CD4-positive, alpha-beta memory T cell (primary cell): ENCODE measurements at regions not wholly inside any gene's neighbourhood (a gene's known extent, or its start where the extent isn't known, plus 50 kb on each side); places are given as distances from the start of the nearest gene placed in this dataset.

Experiments used
- CTCF ChIA-PET: fragments of 350-600 bp; sonication (Branson Sonifier 250); formaldehyde crosslinking; loops from one replicate; lab custom pipeline; 2021; ENCODE audit warnings: inconsistent platforms; ENCODE audit not compliant: partially characterized antibody; lab: Charles Lee
- POLR2A ChIA-PET: fragments of 350-600 bp; sonication (Branson Sonifier 250); formaldehyde crosslinking; loops from one replicate; lab custom pipeline; 2021; ENCODE audit not compliant: partially characterized antibody; lab: Charles Lee
- DNase-seq, 5 donors: peaks; one replicate each; pipeline versions ENCODE4 v3.0.0 to v3.0.0-alpha.2; 2020 to 2022; ENCODE audit warnings: mixed read lengths in 1 of 5
- H3K27ac ChIP-seq: one replicate; pipeline ENCODE4 v1.7.0; 2013; ENCODE audit warnings: low read depth, low read length
- H3K27me3 ChIP-seq: 2 replicates; pipeline ENCODE4 v1.7.0; 2013; ENCODE audit warnings: mild to moderate bottlenecking, low read length, moderate library complexity; ENCODE audit not compliant: insufficient read depth
- H3K36me3 ChIP-seq: 2 replicates; pipeline ENCODE4 v1.7.0; 2013; ENCODE audit warnings: mild to moderate bottlenecking, low read length, moderate library complexity; ENCODE audit not compliant: insufficient read depth
- H3K4me1 ChIP-seq: 2 replicates; pipeline ENCODE4 v1.7.0; 2013; ENCODE audit warnings: mild to moderate bottlenecking, low read length, moderate library complexity; ENCODE audit not compliant: insufficient read depth
- H3K4me3 ChIP-seq, 2 donors: one replicate each; pipeline ENCODE4 v1.7.0; 2013; ENCODE audit warnings: low read length in 2 of 2, mild to moderate bottlenecking in 1 of 2
- H3K9me3 ChIP-seq, 2 donors: one replicate each; pipeline ENCODE4 v1.7.0; 2013; ENCODE audit warnings: low read length in 2 of 2, control low read depth in 1 of 2; ENCODE audit not compliant: control insufficient read depth in 1 of 2
- H3K27ac Mint-ChIP-seq, 7 donors: one replicate each; pipeline ENCODE4 v1.8.0; 2020 to 2021; ENCODE audit warnings: mixed read lengths in 7 of 7, mild to moderate bottlenecking in 6 of 7, inconsistent platforms in 3 of 7, moderate library complexity in 3 of 7
- H3K27me3 Mint-ChIP-seq, 2 donors: one replicate each; pipeline ENCODE4 v1.8.0; 2020 to 2021; ENCODE audit warnings: mixed read lengths in 2 of 2
- H3K36me3 Mint-ChIP-seq, 2 donors: one replicate each; pipeline ENCODE4 v1.8.0; 2020 to 2021; ENCODE audit warnings: mixed read lengths in 2 of 2, inconsistent platforms in 1 of 2, mild to moderate bottlenecking in 1 of 2
- H3K4me1 Mint-ChIP-seq, 4 donors: one replicate each; pipeline ENCODE4 v1.8.0; 2020 to 2021; ENCODE audit warnings: mixed read lengths in 4 of 4, mild to moderate bottlenecking in 1 of 4
- H3K4me3 Mint-ChIP-seq, 8 donors: one replicate each; pipeline ENCODE4 v1.8.0; 2020 to 2021; ENCODE audit warnings: mixed read lengths in 8 of 8, mild to moderate bottlenecking in 7 of 8, moderate library complexity in 6 of 8, inconsistent platforms in 3 of 8
- H3K9me3 Mint-ChIP-seq, 8 donors: one replicate each; pipeline ENCODE4 v1.8.0; 2020 to 2021; ENCODE audit warnings: mixed read lengths in 8 of 8, mild to moderate bottlenecking in 5 of 8, inconsistent platforms in 3 of 8, moderate library complexity in 1 of 8
- intact Hi-C: fragments of 100-400 bp; cut with micrococcal nuclease; formaldehyde crosslinking; loops from one replicate; pipeline ENCODE4 v1.15.1; 2023

DNA sequence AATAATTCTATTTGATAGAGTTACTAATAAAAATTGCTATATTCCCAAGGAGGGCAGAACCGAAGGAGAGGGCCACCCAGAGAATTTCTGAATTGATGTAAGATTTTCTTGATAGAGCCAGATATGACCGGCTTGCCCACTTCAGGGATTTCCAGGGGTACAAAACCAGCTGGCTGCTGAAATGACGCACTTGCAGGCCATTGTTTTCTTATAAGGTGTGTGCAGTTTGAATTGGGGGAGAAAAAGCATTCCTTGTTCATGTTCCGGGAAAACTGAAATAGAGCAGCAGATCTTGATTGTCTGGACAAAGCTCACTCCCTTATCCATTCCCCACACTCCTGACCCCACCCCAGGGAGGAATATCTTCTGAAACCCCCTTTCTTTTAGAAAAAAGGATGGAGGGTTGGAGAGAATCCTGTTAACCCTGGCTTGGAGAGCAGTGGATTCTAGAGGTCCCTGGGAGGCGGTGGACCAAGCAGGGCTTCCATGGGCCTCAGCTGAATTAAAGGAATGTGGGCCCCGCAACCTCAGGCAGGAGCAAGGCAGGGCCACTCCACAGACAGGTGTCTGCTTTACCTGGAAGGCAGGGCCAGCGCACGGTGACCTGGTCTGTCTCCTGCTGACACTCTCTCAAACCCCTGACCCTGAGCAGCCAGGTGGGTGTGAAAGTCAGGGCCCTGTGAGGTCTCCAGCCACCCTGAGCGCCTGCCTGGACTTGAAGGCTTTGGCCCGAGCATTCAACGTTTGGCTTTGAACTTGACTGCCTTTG, 96.4 kb downstream of the TMEM170B start:
- H3K27me3 Mint-ChIP-seq: peaks cover 3 to 8% of the 10 kb centered on the region in 2 donors
- no peaks in the 10 kb centered on the region for H3K9me3 Mint-ChIP-seq
- Histone ChIP-seq H3K27ac (no peak overlapping the region), H3K27me3 (no peaks in the 10 kb centered on the region), H3K9me3 (no peaks in the 10 kb centered on the region), H3K36me3 (no peaks in the 10 kb centered on the region), H3K4me3 (no peak overlapping the region), H3K4me1 (no peaks in the 10 kb centered on the region)
- POLR2A ChIA-PET: no interaction called here
- CTCF ChIA-PET: no interaction called here
- H3K27ac Mint-ChIP-seq: no peak overlapping the region
- intact Hi-C loops: no loop called here
- no peak overlapping the region for H3K4me3 Mint-ChIP-seq
- H3K36me3 Mint-ChIP-seq: no peaks in the 10 kb centered on the region
- no peak for DNase-seq
- H3K4me1 Mint-ChIP-seq: no peaks in the 10 kb centered on the region

DNA sequence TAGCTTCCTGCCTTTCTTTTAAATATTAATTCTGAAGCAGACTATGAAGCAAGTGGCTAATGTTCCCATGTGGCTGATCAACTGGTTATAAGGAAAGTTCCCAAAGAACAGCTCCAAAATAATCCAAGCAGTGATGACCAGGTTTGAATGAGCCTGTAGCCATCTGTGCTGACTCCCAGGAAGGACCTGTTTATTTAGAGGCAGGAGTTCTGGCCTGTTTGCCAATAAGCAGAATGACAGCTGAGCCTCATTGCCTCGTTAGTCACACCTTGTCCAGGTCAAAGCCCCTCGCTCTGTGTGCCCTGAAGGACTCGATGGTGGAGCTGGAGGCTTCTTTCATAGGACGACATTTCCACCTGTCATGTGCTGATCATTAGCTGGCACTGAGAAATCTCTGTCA, 97.4 kb downstream of the TMEM170B start:
- Histone ChIP-seq H3K36me3 (no peaks in the 10 kb centered on the region), H3K4me3 (no peak overlapping the region), H3K9me3 (no peaks in the 10 kb centered on the region), H3K4me1 (no peaks in the 10 kb centered on the region), H3K27me3 (no peaks in the 10 kb centered on the region), H3K27ac (no peak overlapping the region)
- Mint-ChIP-seq H3K27ac (no peak overlapping the region), H3K4me3 (no peak overlapping the region), H3K36me3 (no peaks in the 10 kb centered on the region), H3K9me3 (no peaks in the 10 kb centered on the region), H3K4me1 (no peaks in the 10 kb centered on the region), H3K27me3 (peaks cover 2 to 6% of the 10 kb centered on the region in 2 donors)
- intact Hi-C loops: no loop called here
- ChIA-PET CTCF (interaction anchor here (0.7 to 0.9 kb wide), 3 partner anchors 12 to 26 kb away, joined by 3 to 4 read pairs (median 3); no protein-coding TSS in a partner anchor), POLR2A (no interaction called here)
- DNase-seq: no peak

DNA sequence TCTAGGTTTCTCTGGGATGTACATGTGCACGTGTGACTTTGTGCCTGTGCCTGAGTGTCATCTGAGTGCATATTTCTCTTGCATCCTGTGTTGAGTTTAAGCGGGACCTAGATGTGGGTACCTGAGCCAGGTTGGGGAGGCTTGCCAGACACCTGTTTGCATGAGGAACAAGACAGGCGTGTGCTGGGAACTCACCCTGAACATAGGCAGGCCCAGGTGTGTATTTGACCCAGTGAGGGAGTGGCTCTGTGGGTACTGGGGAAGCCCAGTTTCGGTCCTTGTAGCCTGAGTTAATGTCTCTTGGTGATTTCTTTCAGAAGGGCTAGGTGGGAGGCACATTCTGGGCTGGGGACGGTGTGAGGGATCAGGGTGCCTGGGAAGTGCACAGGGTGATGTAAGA, 98.6 kb downstream of the TMEM170B start:
- Histone ChIP-seq H3K27ac (no peak overlapping the region), H3K4me3 (no peak overlapping the region), H3K36me3 (no peaks in the 10 kb centered on the region), H3K27me3 (no peaks in the 10 kb centered on the region), H3K4me1 (no peaks in the 10 kb centered on the region), H3K9me3 (no peaks in the 10 kb centered on the region)
- H3K36me3 Mint-ChIP-seq: no peaks in the 10 kb centered on the region
- H3K4me3 Mint-ChIP-seq: no peak overlapping the region
- peak in 1 of 5 donors; percentile 11 for DNase-seq
- no peak overlapping the region for H3K27ac Mint-ChIP-seq
- POLR2A ChIA-PET: no interaction called here
- intact Hi-C loops: no loop called here
- no peaks in the 10 kb centered on the region for H3K27me3 Mint-ChIP-seq
- no peaks in the 10 kb centered on the region for H3K4me1 Mint-ChIP-seq
- no peaks in the 10 kb centered on the region for H3K9me3 Mint-ChIP-seq
- CTCF ChIA-PET: interaction anchor here (0.7 kb wide), 1 partner anchor 616 kb away, joined by 3 read pairs; no protein-coding TSS in a partner anchor

DNA sequence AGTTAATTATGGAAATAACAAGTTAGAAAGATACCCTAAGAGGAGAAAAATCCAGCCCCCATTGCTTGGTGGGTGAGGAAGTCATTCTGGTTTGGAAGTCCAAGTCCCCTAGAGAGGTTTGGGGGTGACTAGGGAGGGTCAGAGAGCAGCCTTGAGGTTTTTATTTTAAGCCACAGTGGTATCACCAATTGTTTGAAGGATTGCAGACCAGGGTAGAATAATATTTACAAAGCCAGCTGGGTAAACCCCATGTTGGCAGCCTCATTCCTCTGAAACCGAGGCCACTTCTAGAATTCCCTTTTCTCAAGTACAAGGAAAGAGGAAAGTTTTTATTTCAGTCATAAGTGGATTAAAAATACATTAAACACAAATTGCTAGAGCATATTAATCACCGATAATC, 99.7 kb downstream of the TMEM170B start:
- H3K27me3 Mint-ChIP-seq: peaks cover 0 to 2% of the 10 kb centered on the region in 2 donors
- peak overlapping the region in 1 of 7 donors; percentile 32 for H3K27ac Mint-ChIP-seq
- Histone ChIP-seq H3K27ac (no peak overlapping the region), H3K27me3 (no peaks in the 10 kb centered on the region), H3K4me1 (no peaks in the 10 kb centered on the region), H3K4me3 (no peak overlapping the region), H3K9me3 (no peaks in the 10 kb centered on the region), H3K36me3 (no peaks in the 10 kb centered on the region)
- H3K4me1 Mint-ChIP-seq: no peaks in the 10 kb centered on the region
- DNase-seq: peak in 1 of 5 donors; percentile 9
- intact Hi-C loops: no loop called here
- H3K4me3 Mint-ChIP-seq: no peak overlapping the region
- ChIA-PET POLR2A (no interaction called here), CTCF (interaction anchor here (1.4 kb wide), 1 partner anchor 19 kb away, joined by 4 read pairs; no protein-coding TSS in a partner anchor)
- no peaks in the 10 kb centered on the region for H3K9me3 Mint-ChIP-seq
- no peaks in the 10 kb centered on the region for H3K36me3 Mint-ChIP-seq

DNA sequence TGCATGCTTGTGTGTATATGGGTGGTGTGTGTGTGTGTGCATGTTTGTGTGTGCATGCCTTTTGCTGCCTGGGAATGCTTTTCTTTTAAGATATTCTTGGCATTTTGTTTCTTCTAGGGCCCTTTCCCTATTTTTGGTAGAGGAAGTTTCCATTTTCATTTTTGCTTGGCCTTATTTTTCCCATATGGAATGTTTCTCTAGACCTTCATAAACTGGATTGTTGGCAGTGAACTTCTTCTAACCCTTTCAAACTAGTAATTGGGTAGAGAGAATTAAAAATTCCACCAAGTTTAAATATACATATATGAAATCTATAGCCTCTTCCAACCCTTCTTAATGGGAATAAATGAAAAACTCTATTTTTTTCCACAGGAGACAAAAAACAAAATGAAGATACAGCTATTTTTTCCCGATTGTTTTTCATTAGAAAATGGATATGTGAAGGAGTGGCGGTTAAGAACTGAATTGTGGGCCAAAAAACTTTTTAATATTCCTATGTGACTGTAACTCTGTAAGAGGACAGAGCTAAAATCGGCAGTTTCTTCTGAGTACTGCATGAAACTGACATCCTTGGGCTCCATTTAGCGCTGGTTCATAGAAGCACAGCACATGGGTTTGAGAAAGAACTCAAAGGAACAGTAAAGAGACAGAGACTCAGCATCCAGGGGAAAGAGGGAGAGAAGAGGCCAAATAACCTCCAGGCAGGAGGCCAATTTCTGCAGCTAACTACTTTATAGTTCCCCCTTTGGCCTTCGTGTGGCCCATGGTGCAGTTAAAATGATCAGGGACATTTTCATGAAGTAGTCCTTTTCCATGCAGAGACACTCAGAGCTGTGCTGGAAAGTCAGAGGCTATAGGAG, 102.1 kb downstream of the TMEM170B start:
- Histone ChIP-seq H3K36me3 (no peaks in the 10 kb centered on the region), H3K9me3 (no peaks in the 10 kb centered on the region), H3K27ac (no peak overlapping the region), H3K27me3 (no peaks in the 10 kb centered on the region), H3K4me3 (no peak overlapping the region), H3K4me1 (no peaks in the 10 kb centered on the region)
- Mint-ChIP-seq H3K36me3 (no peaks in the 10 kb centered on the region), H3K4me3 (no peak overlapping the region), H3K27me3 (peaks cover 4 to 5% of the 10 kb centered on the region in 2 donors), H3K4me1 (no peaks in the 10 kb centered on the region), H3K27ac (no peak overlapping the region), H3K9me3 (no peaks in the 10 kb centered on the region)
- no peak for DNase-seq
- intact Hi-C loops: no loop called here
- ChIA-PET CTCF (interaction anchor here (1.3 kb wide), 1 partner anchor 16 kb away, joined by 4 read pairs; no protein-coding TSS in a partner anchor), POLR2A (no interaction called here)

DNA sequence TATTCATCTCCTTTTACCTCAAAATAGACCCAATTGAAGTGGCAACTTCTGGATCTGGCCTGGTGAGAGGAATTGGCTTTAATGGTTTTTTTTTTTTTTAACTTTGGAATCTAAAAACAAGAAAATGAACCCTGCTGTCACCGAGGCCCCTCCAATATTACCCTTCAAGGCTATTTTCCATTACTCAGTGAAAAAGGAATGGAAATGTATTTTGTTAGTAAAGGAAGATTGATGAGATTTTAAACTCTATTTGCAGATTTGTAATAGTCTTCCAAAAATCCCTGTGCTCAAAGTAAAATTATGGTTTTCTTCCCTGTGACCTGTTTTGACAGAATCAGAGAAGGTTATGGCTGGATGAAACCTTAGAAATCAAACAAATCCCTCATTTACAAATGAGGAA, 102.9 kb downstream of the TMEM170B start:
- Mint-ChIP-seq H3K9me3 (no peaks in the 10 kb centered on the region), H3K4me1 (no peaks in the 10 kb centered on the region), H3K27ac (no peak overlapping the region), H3K27me3 (peaks cover 5 to 9% of the 10 kb centered on the region in 2 donors), H3K4me3 (no peak overlapping the region), H3K36me3 (no peaks in the 10 kb centered on the region)
- no peaks in the 10 kb centered on the region for H3K36me3 ChIP-seq
- H3K9me3 ChIP-seq: no peaks in the 10 kb centered on the region
- ChIA-PET POLR2A (no interaction called here), CTCF (interaction anchor here (1.1 to 1.3 kb wide), 2 partner anchors 15 to 16 kb away, joined by 4 to 7 read pairs; no protein-coding TSS in a partner anchor)
- no peaks in the 10 kb centered on the region for H3K4me1 ChIP-seq
- no peak overlapping the region for H3K27ac ChIP-seq
- no peaks in the 10 kb centered on the region for H3K27me3 ChIP-seq
- intact Hi-C loops: no loop called here
- DNase-seq: no peak
- no peak overlapping the region for H3K4me3 ChIP-seq

DNA sequence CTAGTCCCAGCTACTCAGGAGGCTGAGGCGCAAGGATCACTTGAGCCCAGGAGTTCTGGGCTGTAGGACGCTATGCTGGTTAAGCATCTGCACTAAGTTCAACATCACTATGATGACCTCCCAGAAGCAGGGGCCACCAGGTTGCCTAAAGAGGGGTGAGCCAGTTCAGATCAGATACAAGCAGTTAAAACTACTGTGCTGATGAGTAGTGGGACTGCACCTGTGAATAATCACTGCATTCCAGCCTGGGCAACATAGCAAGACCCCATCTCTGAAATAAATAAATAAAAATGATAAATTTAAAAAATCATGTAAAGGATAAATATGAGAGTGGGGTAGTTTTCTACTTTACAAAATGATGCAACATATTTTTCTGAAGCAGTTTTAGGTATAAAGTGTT, 106.5 kb downstream of the TMEM170B start:
- Mint-ChIP-seq H3K9me3 (peaks cover 0 to 3% (median 0%) of the 10 kb centered on the region in 8 donors), H3K27ac (no peak overlapping the region), H3K4me3 (no peak overlapping the region), H3K36me3 (no peaks in the 10 kb centered on the region), H3K4me1 (no peaks in the 10 kb centered on the region), H3K27me3 (peaks cover 5 to 11% of the 10 kb centered on the region in 2 donors)
- no peaks in the 10 kb centered on the region for H3K36me3 ChIP-seq
- no peaks in the 10 kb centered on the region for H3K27me3 ChIP-seq
- no peaks in the 10 kb centered on the region for H3K9me3 ChIP-seq
- intact Hi-C loops: no loop called here
- no peak overlapping the region for H3K4me3 ChIP-seq
- H3K27ac ChIP-seq: no peak overlapping the region
- ChIA-PET POLR2A (no interaction called here), CTCF (interaction anchor here (3.2 kb wide), 1 partner anchor 12 kb away, joined by 16 read pairs; no protein-coding TSS in a partner anchor)
- DNase-seq: no peak
- H3K4me1 ChIP-seq: no peaks in the 10 kb centered on the region
